IPS DF 4.7 (cell line): ENCODE measurements at regions not wholly inside any gene's neighbourhood (a gene's known extent, or its start where the extent isn't known, plus 50 kb on each side); places are given as distances from the start of the nearest gene placed in this dataset.

ENCODE experiments used
- DNase-seq: peaks from one replicate; pipeline ENCODE4 v3.0.0-alpha.2; 2013; ENCODE audit warnings: low spot score; ENCODE audit errors: extremely low read depth

GRCh38 chr4:108335081-108335480, 166.3 kb upstream of the LEF1 start:
- no peak for DNase-seq

GRCh38 chr4:108334031-108334430, 165.3 kb upstream of the LEF1 start:
- DNase-seq = no peak

DNA sequence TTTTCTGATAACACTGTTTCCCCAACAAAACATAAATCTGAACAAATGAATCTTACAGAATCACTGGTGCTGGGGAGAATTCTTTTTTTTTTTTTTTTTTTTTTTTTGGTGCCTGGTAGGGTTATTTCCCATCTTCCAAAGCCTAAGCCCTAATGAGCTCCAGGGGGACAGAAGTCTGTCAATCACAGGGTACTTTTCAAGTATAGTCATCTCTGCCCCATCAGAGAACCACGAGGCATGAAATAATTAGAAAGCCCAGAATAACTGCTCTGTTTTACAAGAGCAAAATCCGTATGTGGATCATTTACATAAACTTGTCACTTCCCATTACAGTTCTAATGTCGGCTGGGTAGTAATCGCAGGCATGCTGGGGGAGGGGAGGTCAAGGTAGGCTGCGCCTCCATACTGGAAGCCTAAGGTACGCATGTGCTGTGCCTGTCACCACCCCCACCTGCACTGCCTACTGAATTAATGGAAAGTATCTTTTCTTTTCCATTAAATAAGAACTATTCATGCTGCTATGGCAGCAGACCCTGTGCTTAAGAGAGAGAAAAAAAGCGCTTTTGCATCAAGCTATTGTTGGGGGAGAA, 164.7 kb upstream of the LEF1 start:
- DNase-seq = no peak

DNA sequence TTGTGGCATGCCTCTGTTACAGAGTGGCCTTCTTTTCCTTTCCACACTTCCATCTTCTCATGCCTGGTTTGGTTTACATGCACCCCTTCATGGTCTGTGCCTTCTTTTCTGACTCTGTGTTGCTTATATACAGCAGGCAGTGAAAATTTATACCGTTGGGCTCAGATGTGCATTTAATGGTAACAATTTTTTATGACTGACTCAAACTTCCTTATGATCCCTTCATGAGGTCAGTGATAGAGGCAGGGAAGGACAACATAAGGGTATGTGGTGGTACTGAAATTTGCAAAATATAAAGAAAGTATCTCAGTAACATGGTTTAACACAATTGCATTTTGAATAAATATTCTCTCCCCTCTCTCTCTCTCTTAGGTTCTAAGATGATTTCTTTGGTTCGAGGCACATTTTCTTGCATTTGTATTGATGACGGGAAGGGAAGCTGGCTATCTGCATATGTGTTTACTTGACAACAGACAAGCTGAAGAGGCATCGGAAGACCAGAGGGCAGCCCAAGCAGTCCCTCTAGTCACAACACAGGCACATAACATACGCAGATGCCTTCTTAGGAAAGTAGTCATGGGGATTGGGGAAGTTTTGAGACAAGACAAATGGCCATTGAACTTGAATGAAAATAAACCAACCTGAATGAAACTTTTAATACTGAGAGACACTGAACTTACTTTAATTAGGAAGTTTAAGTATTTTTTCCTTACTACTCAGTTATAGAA, 163.3 kb upstream of the LEF1 start:
- DNase-seq = no peak

GRCh38 chr4:108328383-108328732, 159.6 kb upstream of the LEF1 start:
- no peak for DNase-seq

DNA sequence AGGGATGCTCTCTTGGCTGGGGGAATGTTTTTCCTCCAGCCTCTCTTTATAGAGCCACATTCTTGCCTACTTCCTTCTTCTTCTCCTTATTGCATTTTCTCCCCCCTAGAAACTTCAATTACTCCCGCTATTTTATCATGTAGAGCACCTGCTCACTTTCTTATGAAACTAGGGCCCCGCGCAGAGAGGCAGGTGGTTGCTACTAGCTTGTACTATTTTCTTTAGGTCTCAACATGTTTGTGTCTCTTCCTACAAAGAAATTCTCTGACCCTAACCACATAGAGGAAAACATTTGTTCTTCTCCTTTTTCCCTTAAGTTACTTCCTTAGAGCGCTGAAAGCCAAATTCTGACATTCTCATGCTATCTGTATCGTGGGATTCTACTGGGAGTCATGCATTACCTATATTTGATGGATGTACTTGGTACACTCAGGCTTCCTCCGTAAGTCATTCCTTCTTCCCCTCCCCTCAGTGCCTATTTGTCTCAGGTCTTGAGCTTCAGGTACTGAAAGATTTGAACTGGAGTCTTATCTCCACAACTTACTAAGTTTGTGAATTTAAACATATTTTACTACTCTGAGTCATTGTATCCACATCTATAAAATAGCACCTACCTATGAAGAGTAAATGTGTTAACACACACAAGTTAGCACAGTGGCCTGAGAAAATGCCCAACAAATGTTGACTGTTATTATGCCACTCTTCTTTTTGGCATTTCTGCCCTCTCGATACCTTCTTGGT, 159.1 kb upstream of the LEF1 start:
- DNase-seq = no peak

DNA sequence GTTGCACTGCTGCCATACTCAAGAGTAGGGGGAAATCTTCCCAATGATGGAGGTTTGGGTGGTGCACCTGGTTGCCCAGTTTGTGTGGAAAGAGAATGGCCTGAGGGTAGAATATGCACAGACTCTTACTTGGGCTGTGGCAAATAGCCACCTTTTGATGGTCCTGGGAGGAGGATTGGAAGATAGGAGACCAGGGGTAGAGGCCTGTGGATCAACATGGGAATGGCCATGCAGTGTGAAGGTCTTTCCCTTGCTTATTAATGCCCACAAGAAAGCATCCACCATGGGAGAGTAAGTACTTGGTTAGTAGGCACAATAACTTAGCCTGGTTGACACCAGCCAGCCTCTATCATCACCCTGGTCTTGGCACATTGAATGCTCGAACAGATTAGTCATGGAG, 156.8 kb upstream of the LEF1 start:
- no peak for DNase-seq

DNA sequence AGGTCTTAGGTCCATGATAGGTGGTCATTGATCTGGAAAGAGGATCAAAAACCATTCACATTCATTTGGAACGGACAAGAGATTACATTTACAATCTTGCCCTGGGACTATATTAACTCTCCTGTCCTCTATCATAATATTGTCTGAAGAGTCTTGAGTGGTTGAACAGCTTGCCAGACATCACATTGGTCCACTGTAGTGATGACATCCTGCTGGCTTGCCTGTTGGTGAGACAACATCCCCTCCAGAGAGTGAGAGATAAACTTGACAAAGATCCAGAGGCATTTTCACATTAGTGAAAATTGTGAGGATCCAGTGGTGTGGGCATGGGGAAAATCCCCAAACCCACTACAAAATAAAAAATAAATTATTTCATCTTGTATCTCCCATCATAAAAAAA, 155.7 kb upstream of the LEF1 start:
- no peak for DNase-seq

DNA sequence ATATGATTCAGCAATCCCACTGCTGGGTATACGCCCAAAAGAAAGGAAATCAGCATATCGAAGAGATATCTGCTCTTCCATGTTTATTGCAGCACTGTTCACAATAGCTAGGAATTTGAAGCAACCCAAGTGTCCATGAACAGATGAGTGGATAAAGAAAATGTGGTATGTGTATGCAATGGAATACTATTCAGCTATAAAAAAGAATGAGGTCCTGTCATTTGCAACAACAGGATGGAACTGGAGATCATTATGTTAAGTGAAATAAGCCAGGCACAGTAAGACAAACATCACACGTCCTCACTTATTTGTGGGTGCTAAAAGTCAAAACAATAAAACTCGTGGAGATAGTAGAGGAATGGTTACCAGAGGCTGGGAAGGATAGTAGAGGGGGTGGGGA, 153.8 kb upstream of the LEF1 start:
- no peak for DNase-seq

DNA sequence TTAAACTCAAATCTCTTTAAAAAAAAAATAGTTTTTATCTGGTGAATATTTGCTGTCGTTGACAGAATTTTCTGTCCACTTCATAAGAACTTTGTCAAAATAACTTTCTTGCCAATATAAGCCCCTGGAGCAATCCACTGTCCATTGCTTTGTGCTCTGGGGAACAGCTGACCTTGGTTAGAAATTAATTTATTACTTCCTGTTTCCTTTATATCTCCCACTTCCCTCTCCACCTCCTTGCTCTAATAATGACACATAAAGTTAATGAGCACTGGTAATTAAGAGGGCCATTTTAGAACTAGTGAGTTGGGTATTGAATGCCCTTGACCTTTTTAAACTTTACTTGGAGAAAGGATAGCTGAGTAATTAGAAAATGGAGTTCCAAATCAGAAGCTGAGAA, 151.3 kb upstream of the LEF1 start:
- DNase-seq = no peak

GRCh38 chr4:108317377-108317776, 148.6 kb upstream of the LEF1 start:
- no peak for DNase-seq

DNA sequence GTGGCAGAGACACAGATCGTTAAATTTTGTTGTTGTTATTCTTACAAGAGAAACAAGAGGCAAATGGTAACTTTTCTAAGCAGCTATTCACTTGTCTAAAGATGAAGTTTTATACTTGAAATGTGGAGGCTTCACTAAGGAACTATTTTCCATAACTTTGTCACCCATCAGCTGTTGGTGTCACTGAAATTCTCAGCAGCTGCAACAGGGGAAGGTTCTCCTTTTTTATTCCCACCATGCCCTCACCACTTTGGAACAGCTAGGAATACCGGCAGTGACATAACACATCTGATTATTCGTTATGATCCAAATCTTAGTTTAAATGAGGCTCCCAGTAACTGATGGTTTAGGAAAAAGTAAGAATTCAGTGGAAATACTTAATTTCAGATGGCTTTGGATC, 147.0 kb upstream of the LEF1 start:
- no peak for DNase-seq

DNA sequence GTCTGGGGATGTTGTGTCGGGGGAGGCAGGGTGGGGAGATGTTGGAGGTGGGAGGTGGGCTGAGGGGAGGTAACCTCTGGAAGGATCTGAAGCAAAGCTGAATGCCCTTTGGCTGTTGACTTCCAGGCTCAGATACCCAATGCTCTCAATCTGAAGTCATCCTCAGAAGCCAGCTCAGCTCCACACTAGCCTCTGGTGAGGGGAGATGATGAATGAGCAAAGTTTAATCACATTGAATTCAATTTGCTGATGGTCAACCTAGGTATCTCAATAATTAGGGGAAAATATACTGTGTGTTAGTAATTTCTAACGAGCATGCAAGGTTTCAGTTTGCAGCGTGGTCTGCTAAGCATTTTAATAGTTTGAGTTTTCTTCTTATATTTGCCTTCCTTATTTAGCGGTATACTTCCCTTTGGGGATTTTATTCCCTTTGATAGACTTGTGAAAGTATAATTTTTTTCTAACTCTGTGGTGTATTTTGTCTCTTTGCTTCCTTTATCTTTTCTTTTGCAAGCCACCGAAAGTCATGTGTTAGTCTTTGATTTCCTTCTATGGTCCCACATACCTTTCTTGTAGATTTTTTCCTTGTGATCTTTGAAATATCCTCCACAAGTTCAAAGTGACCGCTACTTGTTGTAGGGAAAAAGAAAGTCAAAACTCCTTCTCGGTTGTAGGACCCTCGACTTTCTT, 146.3 kb upstream of the LEF1 start:
- no peak for DNase-seq

DNA sequence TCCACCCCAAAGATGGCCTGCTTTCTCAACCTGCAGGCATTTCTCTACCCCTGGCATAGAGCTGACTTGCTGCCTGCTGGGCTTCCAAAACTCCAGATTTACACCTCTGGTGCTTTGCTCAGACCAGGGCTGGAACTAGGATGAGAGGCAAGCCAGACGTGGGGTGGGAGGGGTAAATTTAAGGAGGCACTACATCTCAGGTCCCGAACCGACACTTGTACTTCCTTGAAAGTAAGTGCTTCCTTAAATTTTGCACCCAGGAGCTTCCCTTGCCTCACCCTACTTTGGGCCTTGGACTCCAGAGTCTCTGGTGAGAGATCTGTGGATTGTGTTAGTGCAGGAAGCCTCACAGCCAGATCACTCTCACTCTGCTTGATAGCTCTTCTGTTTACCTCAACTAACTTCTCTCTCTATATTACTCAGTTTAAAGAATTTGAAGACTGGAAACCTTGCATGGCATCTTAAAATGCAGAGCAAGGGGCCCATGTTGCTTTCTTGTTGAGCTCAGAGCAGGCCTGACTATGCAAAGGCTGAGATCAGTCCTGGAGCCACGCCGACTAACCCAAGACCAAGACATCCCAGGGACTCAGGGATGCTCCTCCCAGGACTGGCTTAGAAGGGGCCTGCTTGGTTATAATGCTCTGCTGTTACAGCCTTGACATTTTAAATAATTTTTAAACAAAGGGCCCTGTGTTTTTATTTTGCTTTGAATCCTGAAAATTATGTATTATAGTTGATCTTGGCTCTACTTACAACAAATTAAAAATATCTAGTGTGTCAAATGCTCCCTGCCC, 145.0 kb upstream of the LEF1 start:
- no peak for DNase-seq

GRCh38 chr4:108311313-108311712, 142.6 kb upstream of the LEF1 start:
- no peak for DNase-seq

- no peak for DNase-seq
Observed at GRCh38 chr4:108303488-108304177, 134.9 kb upstream of the LEF1 start.

- no peak for DNase-seq
Observed at GRCh38 chr4:108301545-108302251, 133.0 kb upstream of the LEF1 start.

GRCh38 chr4:108297605-108298004, 128.9 kb upstream of the LEF1 start:
- no peak for DNase-seq

- no peak for DNase-seq
Observed at GRCh38 chr4:108292229-108292628, 123.5 kb upstream of the LEF1 start.

- DNase-seq = no peak
Observed at GRCh38 chr4:108291137-108291536, 122.4 kb upstream of the LEF1 start.
